H9 (cell line): ENCODE measurements at regions not wholly inside any gene's neighbourhood (a gene's known extent, or its start where the extent isn't known, plus 50 kb on each side); places are given as distances from the start of the nearest gene placed in this dataset.

Experiments
- DNase-seq: peaks from one replicate; pipeline ENCODE4 v3.0.0-alpha.2; 2017
- H2AFZ ChIP-seq: one replicate; pipeline ENCODE4 v1.6.1; 2013; ENCODE audit warnings: mild to moderate bottlenecking, low read length, control low read depth, moderate library complexity
- H2AK5ac ChIP-seq: 2 replicates; pipeline ENCODE4 v1.6.1; 2013; ENCODE audit warnings: low read length, control low read depth, mixed read lengths; ENCODE audit not compliant: insufficient read length
- H2BK120ac ChIP-seq: one replicate; pipeline ENCODE4 v1.6.1; 2013; ENCODE audit warnings: low read depth, mild to moderate bottlenecking, low read length, control low read depth, inconsistent platforms; ENCODE audit not compliant: poor library complexity, severe bottlenecking
- H2BK12ac ChIP-seq: 2 replicates; pipeline ENCODE4 v1.6.1; 2013; ENCODE audit warnings: low read length, control low read depth, mixed read lengths, low read depth; ENCODE audit not compliant: insufficient read length
- H2BK15ac ChIP-seq: 2 replicates; pipeline ENCODE4 v1.6.1; 2013; ENCODE audit warnings: low read depth, low read length, control low read depth
- H2BK20ac ChIP-seq: one replicate; pipeline ENCODE4 v1.6.1; 2013; ENCODE audit warnings: low read depth, mild to moderate bottlenecking, low read length, control low read depth, inconsistent platforms; ENCODE audit not compliant: poor library complexity, severe bottlenecking
- H2BK5ac ChIP-seq: 2 replicates; pipeline ENCODE4 v1.6.1; 2013; ENCODE audit warnings: low read length, control low read depth, mixed read lengths; ENCODE audit not compliant: insufficient read length
- H3K14ac ChIP-seq: 2 replicates; pipeline ENCODE4 v1.6.1; 2013; ENCODE audit warnings: low read length, control low read depth; ENCODE audit not compliant: insufficient read depth
- H3K18ac ChIP-seq: 2 replicates; pipeline ENCODE4 v1.6.1; 2013; ENCODE audit warnings: low read depth, mild to moderate bottlenecking, mixed read lengths, low read length, control low read depth; ENCODE audit not compliant: insufficient read length
- H3K23ac ChIP-seq: 2 replicates; pipeline ENCODE4 v1.6.1; 2013; ENCODE audit warnings: low read length, control low read depth, mixed read lengths, low read depth; ENCODE audit not compliant: insufficient read length
- H3K23me2 ChIP-seq: 2 replicates; pipeline ENCODE4 v1.6.1; 2013; ENCODE audit warnings: low read depth, mild to moderate bottlenecking, mixed read lengths, low read length, control low read depth; ENCODE audit not compliant: insufficient read length, poor library complexity, severe bottlenecking
- H3K27ac ChIP-seq: 2 replicates; pipeline ENCODE4 v1.5.1; 2013; ENCODE audit warnings: low read length, control low read depth, mixed read lengths, low read depth; ENCODE audit not compliant: insufficient read length
- H3K27me3 ChIP-seq: 2 replicates; pipeline ENCODE4 v1.6.1; 2013; ENCODE audit warnings: low read length, control low read depth, inconsistent platforms; ENCODE audit not compliant: insufficient read depth
- H3K4ac ChIP-seq: 2 replicates; pipeline ENCODE4 v1.6.1; 2013; ENCODE audit warnings: low read depth, mild to moderate bottlenecking, control low read depth, inconsistent platforms, low read length, moderate library complexity
- H3K4me1 ChIP-seq: 2 replicates; pipeline ENCODE4 v1.6.1; 2013; ENCODE audit warnings: low read length, control low read depth, inconsistent platforms; ENCODE audit not compliant: insufficient read depth
- H3K4me2 ChIP-seq: 2 replicates; pipeline ENCODE4 v1.6.1; 2013; ENCODE audit warnings: low read length, control low read depth, mixed read lengths; ENCODE audit not compliant: insufficient read length, insufficient read depth
- H3K56ac ChIP-seq: 2 replicates; pipeline ENCODE4 v1.6.1; 2013; ENCODE audit warnings: low read depth, mild to moderate bottlenecking, mixed read lengths, low read length, control low read depth; ENCODE audit not compliant: insufficient read length
- H3K79me1 ChIP-seq: 2 replicates; pipeline ENCODE4 v1.6.1; 2013; ENCODE audit warnings: low read depth, mild to moderate bottlenecking, moderate library complexity, low read length, control low read depth, inconsistent platforms; ENCODE audit not compliant: insufficient read depth, poor library complexity, severe bottlenecking
- H3K79me2 ChIP-seq: 2 replicates; pipeline ENCODE4 v1.6.1; 2013; ENCODE audit warnings: low read length, control low read depth, inconsistent platforms; ENCODE audit not compliant: insufficient read depth
- H3K9ac ChIP-seq: 2 replicates; pipeline ENCODE4 v1.6.1; 2013; ENCODE audit warnings: low read length, control low read depth, mixed read lengths; ENCODE audit not compliant: insufficient read length; ENCODE audit errors: extremely low read depth
- H3K9me3 ChIP-seq: one replicate; pipeline ENCODE4 v1.6.1; 2013; ENCODE audit warnings: low read depth, low read length, inconsistent platforms; ENCODE audit not compliant: control insufficient read depth
- H3T11ph ChIP-seq: one replicate; pipeline ENCODE4 v1.6.1; 2013; ENCODE audit warnings: mild to moderate bottlenecking, low read length, control low read depth, inconsistent platforms
- H4K20me1 ChIP-seq: one replicate; pipeline ENCODE4 v1.6.1; 2013; ENCODE audit not compliant: control insufficient read depth, insufficient read length, insufficient read depth
- H4K5ac ChIP-seq: 2 replicates; pipeline ENCODE4 v1.6.1; 2013; ENCODE audit warnings: low read depth, mild to moderate bottlenecking, mixed read lengths, low read length, control low read depth; ENCODE audit not compliant: insufficient read length
- H4K8ac ChIP-seq: replicated peaks from 2 replicates; pipeline ENCODE4 v1.6.1; 2013; ENCODE audit warnings: low read length, control low read depth, mixed read lengths, low read depth; ENCODE audit not compliant: insufficient read length
- H4K91ac ChIP-seq: 2 replicates; pipeline ENCODE4 v1.6.1; 2013; ENCODE audit warnings: low read depth, mild to moderate bottlenecking, moderate library complexity, mixed read lengths, low read length, control low read depth; ENCODE audit not compliant: insufficient read length
- H3K27ac Mint-ChIP-seq, 3 experiments: 2 replicates in 2 of 3; 3 replicates in 1 of 3; pipeline ENCODE4 v1.8.0; 2020 to 2021; ENCODE audit warnings: mixed read lengths in 3 of 3, mild to moderate bottlenecking in 1 of 3, moderate library complexity in 1 of 3
- H3K27me3 Mint-ChIP-seq: 2 replicates; pipeline ENCODE4 v1.8.0; 2021; ENCODE audit warnings: low read depth, mild to moderate bottlenecking, moderate library complexity, mixed read lengths
- H3K36me3 Mint-ChIP-seq, 3 experiments: 2 replicates in 2 of 3; 3 replicates in 1 of 3; pipeline ENCODE4 v1.8.0; 2020 to 2021; ENCODE audit warnings: low read depth in 3 of 3, mixed read lengths in 3 of 3; ENCODE audit not compliant: insufficient read depth in 1 of 3
- H3K4me1 Mint-ChIP-seq, 2 experiments: 2 replicates each; pipeline ENCODE4 v1.8.0; 2020; ENCODE audit warnings: mixed read lengths in 2 of 2
- H3K4me3 Mint-ChIP-seq, 2 experiments: 2 replicates in 1 of 2; 3 replicates in 1 of 2; pipeline ENCODE4 v1.8.0; 2020 to 2021; ENCODE audit warnings: mild to moderate bottlenecking in 2 of 2, mixed read lengths in 2 of 2, moderate library complexity in 1 of 2
- H3K9me3 Mint-ChIP-seq, 2 experiments: 2 replicates in 1 of 2; 3 replicates in 1 of 2; pipeline ENCODE4 v1.8.0; 2020; ENCODE audit warnings: mild to moderate bottlenecking in 2 of 2, mixed read lengths in 2 of 2, moderate library complexity in 1 of 2
- WGBS: extraction: QIAGEN DNeasy Blood & Tissue Kit; methylation state at CpG from one replicate; pipeline ENCODE4 v1.1.7; 2013; ENCODE audit warnings: missing lambda C conversion rate, low lambda C conversion rate, mixed read lengths; ENCODE audit not compliant: insufficient read length; ENCODE audit errors: extremely low coverage; 5-methylcytosine and 5-hydroxymethylcytosine counted together
- TF ChIP-seq, protein P1 (sequence below): fragments of 200-600 bp; sonication (generic); conservative IDR thresholded peaks from 3 replicates; pipeline ENCODE4 v1.8.0; 2021; ENCODE audit warnings: antibody characterized with exemption, mild to moderate bottlenecking

DNA sequence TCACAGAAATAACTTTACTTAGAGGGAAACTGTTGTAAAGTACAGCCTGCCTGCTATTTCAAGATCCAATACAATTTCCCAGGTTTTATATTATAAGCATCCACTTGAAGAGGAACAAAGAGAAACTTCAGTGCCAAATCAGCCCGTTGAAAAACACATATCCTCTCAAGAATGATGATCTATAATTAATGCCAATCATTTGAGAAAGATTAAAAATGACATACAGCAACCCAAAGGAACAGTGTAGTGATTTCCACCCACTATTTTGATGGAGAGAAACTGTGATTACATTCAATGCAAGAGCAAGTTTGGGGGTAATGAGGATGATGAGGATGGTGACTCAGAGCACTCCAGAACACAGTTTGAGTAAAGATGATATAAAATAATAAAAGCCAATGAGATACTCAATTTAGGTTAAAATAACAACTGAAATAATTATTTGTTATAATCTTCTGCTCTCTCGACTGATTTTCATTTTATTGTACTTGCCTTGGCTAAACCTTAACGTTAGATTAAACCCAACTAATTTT is 715.5 kb downstream of the NCAM2 start:
- Mint-ChIP-seq H3K27ac (no peak overlapping the region; a peak in 1 of 7 replicates), H3K27me3 (no peaks in the 10 kb centered on the region), H3K4me3 (no peak overlapping the region), H3K36me3 (peaks cover 0 to under 1% (median 0%) of the 10 kb centered on the region in 3 experiments; a peak in 1 of 7 replicates), H3K9me3 (no peaks in the 10 kb centered on the region), H3K4me1 (peaks cover 16 to 19% of the 10 kb centered on the region in 2 experiments)
- no peaks in the 10 kb centered on the region for H3K79me1 ChIP-seq
- H3K56ac ChIP-seq: no peak overlapping the region
- H2BK15ac ChIP-seq: no peak overlapping the region
- H3K27me3 ChIP-seq: no peaks in the 10 kb centered on the region
- H4K20me1 ChIP-seq: no peaks in the 10 kb centered on the region
- H2BK12ac ChIP-seq: no peak overlapping the region
- no peak overlapping the region for H4K91ac ChIP-seq
- no peak overlapping the region for H3K14ac ChIP-seq
- H2BK5ac ChIP-seq: no peak overlapping the region
- no peaks in the 10 kb centered on the region for H3K23me2 ChIP-seq
- H3K4ac ChIP-seq: no peak overlapping the region
- no peaks in the 10 kb centered on the region for H3K79me2 ChIP-seq
- H3T11ph ChIP-seq: no peak overlapping the region
- no peak overlapping the region for H3K9ac ChIP-seq
- H3K18ac ChIP-seq: no peak overlapping the region
- no peak overlapping the region for H4K5ac ChIP-seq
- TF ChIP-seq, protein P1, sequence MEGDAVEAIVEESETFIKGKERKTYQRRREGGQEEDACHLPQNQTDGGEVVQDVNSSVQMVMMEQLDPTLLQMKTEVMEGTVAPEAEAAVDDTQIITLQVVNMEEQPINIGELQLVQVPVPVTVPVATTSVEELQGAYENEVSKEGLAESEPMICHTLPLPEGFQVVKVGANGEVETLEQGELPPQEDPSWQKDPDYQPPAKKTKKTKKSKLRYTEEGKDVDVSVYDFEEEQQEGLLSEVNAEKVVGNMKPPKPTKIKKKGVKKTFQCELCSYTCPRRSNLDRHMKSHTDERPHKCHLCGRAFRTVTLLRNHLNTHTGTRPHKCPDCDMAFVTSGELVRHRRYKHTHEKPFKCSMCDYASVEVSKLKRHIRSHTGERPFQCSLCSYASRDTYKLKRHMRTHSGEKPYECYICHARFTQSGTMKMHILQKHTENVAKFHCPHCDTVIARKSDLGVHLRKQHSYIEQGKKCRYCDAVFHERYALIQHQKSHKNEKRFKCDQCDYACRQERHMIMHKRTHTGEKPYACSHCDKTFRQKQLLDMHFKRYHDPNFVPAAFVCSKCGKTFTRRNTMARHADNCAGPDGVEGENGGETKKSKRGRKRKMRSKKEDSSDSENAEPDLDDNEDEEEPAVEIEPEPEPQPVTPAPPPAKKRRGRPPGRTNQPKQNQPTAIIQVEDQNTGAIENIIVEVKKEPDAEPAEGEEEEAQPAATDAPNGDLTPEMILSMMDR: no peak
- no peak overlapping the region for H3K27ac ChIP-seq
- WGBS: no CpG with 5 or more reads among the region's 3 CpGs
- H2BK120ac ChIP-seq: no peak overlapping the region
- H2BK20ac ChIP-seq: no peak overlapping the region
- no peak overlapping the region for H3K4me2 ChIP-seq
- DNase-seq: no peak
- H3K9me3 ChIP-seq: no peaks in the 10 kb centered on the region
- H2AFZ ChIP-seq: no peak overlapping the region
- peaks cover 5% of the 10 kb centered on the region; the same call in 1 of the 2 replicates for H3K4me1 ChIP-seq
- no peak overlapping the region for H4K8ac ChIP-seq
- H3K23ac ChIP-seq: no peak overlapping the region
- no peak overlapping the region for H2AK5ac ChIP-seq
